ENCODE measurements at regions not wholly inside any gene's neighbourhood (a gene's known extent, or its start where the extent isn't known, plus 50 kb on each side); places are given as distances from the start of the nearest gene placed in this dataset.

GRCh38 chr5:143571642-143572624, 168.4 kb upstream of the NR3C1 start:
- no peak for TF ChIP-seq CTCF (IDR thresholded peaks at IDR 0.05)
- no peak for DNase-seq (ENCODE audit: low spot score)
- H3K27ac Mint-ChIP-seq (ENCODE audit: unreplicated experiment), result no peak overlapping the region
- no peaks in the 10 kb centered on the region for H3K27me3 Mint-ChIP-seq (ENCODE audit: low read depth)
- H3K4me3 Mint-ChIP-seq (ENCODE audit: unreplicated experiment), result no peak overlapping the region
- H3K4me1 Mint-ChIP-seq (ENCODE audit: low read depth), result peaks cover 15% of the 10 kb centered on the region
- H3K36me3 Mint-ChIP-seq (ENCODE audit: low read depth), result no peaks in the 10 kb centered on the region
- no peaks in the 10 kb centered on the region for H3K9me3 Mint-ChIP-seq (ENCODE audit: low read depth)

- H3K4me3 Mint-ChIP-seq (ENCODE audit: unreplicated experiment), result no peak overlapping the region
- no peak for DNase-seq (ENCODE audit: low spot score)
- H3K9me3 Mint-ChIP-seq (ENCODE audit: low read depth), result no peaks in the 10 kb centered on the region
- H3K4me1 Mint-ChIP-seq (ENCODE audit: low read depth), result peaks cover 8% of the 10 kb centered on the region
- no peaks in the 10 kb centered on the region for H3K36me3 Mint-ChIP-seq (ENCODE audit: low read depth)
- H3K27me3 Mint-ChIP-seq (ENCODE audit: low read depth), result no peaks in the 10 kb centered on the region
- no peak overlapping the region for H3K27ac Mint-ChIP-seq (ENCODE audit: unreplicated experiment)
- no peak for TF ChIP-seq CTCF (IDR thresholded peaks at IDR 0.05)
These were observed 167.5 kb upstream of the NR3C1 start for GRCh38 chr5:143570989-143571388.

- H3K27me3 Mint-ChIP-seq (ENCODE audit: low read depth), result no peaks in the 10 kb centered on the region
- TF ChIP-seq CTCF (IDR thresholded peaks at IDR 0.05), result no peak
These were observed 166.5 kb upstream of the NR3C1 start for GRCh38 chr5:143569722-143570567.

GRCh38 chr5:143569213-143569701, 165.8 kb upstream of the NR3C1 start:
- Mint-ChIP-seq H3K27me3 (ENCODE audit: low read depth) (no peaks in the 10 kb centered on the region), H3K4me3 (ENCODE audit: unreplicated experiment) (no peak overlapping the region), H3K4me1 (ENCODE audit: low read depth) (no peaks in the 10 kb centered on the region), H3K9me3 (ENCODE audit: low read depth) (no peaks in the 10 kb centered on the region), H3K36me3 (ENCODE audit: low read depth) (no peaks in the 10 kb centered on the region), H3K27ac (ENCODE audit: unreplicated experiment) (no peak overlapping the region)
- DNase-seq (ENCODE audit: low spot score), result no peak
- no peak for TF ChIP-seq CTCF (IDR thresholded peaks at IDR 0.05)

More at GRCh38 chr5:143569722-143570567, 166.5 kb upstream of the NR3C1 start:
- no peak for DNase-seq (ENCODE audit: low spot score)
- no peak overlapping the region for H3K27ac Mint-ChIP-seq (ENCODE audit: unreplicated experiment)
- no peaks in the 10 kb centered on the region for H3K9me3 Mint-ChIP-seq (ENCODE audit: low read depth)
- H3K36me3 Mint-ChIP-seq (ENCODE audit: low read depth), result no peaks in the 10 kb centered on the region
- H3K4me3 Mint-ChIP-seq (ENCODE audit: unreplicated experiment), result no peak overlapping the region
- H3K4me1 Mint-ChIP-seq (ENCODE audit: low read depth), result peaks cover 5% of the 10 kb centered on the region

All from chondrocyte (in vitro differentiated cells).